Stimulated activated effector memory CD8-positive, alpha-beta T cell treated with anti-CD3 and anti-CD28 coated beads, Interleukin-12 subunit alpha, Interleukin-12 subunit beta, amount 100 ng/mL, for 72 hours (primary cell): ENCODE measurements at regions not wholly inside any gene's neighbourhood (a gene's known extent, or its start where the extent isn't known, plus 50 kb on each side); places are given as distances from the start of the nearest gene placed in this dataset.

ENCODE experiments used
- ATAC-seq: fragments of 150-1000 bp; cut with Tn5 transposase; 2 replicates; pipeline ENCODE4 v1.10.0; 2021
- DNase-seq, 2 donors: peaks; one replicate each; pipeline ENCODE4 v3.0.0; 2021 to 2022; ENCODE audit warnings: low spot score in 2 of 2
- H3K27ac Mint-ChIP-seq: one replicate; pipeline ENCODE4 v1.8.0; 2022; ENCODE audit warnings: mild to moderate bottlenecking, mixed read lengths
- H3K36me3 Mint-ChIP-seq: one replicate; pipeline ENCODE4 v1.8.0; 2022; ENCODE audit warnings: mild to moderate bottlenecking, mixed read lengths
- H3K4me1 Mint-ChIP-seq: one replicate; pipeline ENCODE4 v1.8.0; 2022; ENCODE audit warnings: mixed read lengths
- H3K4me3 Mint-ChIP-seq: one replicate; pipeline ENCODE4 v1.8.0; 2022; ENCODE audit warnings: mild to moderate bottlenecking, mixed read lengths
- H3K9me3 Mint-ChIP-seq: one replicate; pipeline ENCODE4 v1.8.0; 2022; ENCODE audit warnings: mixed read lengths

- H3K27ac Mint-ChIP-seq, result no peak overlapping the region
- H3K9me3 Mint-ChIP-seq, result no peaks in the 10 kb centered on the region
- no peaks in the 10 kb centered on the region for H3K4me1 Mint-ChIP-seq
- H3K36me3 Mint-ChIP-seq, result no peaks in the 10 kb centered on the region
- DNase-seq (no peak), ATAC-seq (no peak)
- no peak overlapping the region for H3K4me3 Mint-ChIP-seq
Observed at GRCh38 chr16:54649876-54650275, 280.8 kb upstream of the IRX5 start.

DNA sequence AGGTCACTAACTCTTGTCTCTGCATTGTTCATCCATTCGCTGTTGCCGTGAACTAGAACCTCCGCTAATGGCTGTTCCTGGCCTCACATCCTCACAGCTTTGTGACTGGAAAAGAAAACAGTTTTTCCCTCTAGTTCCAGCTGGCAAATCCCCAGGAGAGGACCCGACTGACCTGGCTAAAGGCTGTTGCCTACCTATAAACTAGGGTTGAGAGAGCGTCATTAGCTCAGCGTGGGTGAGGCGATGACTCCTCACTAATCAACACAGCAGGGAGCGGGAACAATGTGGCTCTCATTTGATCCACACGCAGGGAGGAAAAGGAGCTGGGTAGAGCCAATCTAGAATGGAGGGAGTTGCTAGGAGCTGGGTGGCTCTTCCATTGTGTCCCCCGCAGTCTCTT lies 282.1 kb upstream of the IRX5 start:
- Mint-ChIP-seq H3K27ac (no peak overlapping the region), H3K36me3 (no peaks in the 10 kb centered on the region), H3K9me3 (no peaks in the 10 kb centered on the region), H3K4me1 (no peaks in the 10 kb centered on the region), H3K4me3 (no peak overlapping the region)
- no peak for DNase-seq
- no peak for ATAC-seq

- ATAC-seq (no peak), DNase-seq (no peak)
- Mint-ChIP-seq H3K36me3 (no peaks in the 10 kb centered on the region), H3K27ac (no peak overlapping the region), H3K4me3 (no peak overlapping the region), H3K4me1 (no peaks in the 10 kb centered on the region), H3K9me3 (no peaks in the 10 kb centered on the region)
Observed at GRCh38 chr16:54647725-54648221, 282.9 kb upstream of the IRX5 start.

- H3K9me3 Mint-ChIP-seq, result no peaks in the 10 kb centered on the region
- DNase-seq (no peak), ATAC-seq (no peak)
- H3K4me3 Mint-ChIP-seq, result no peak overlapping the region
- no peaks in the 10 kb centered on the region for H3K36me3 Mint-ChIP-seq
- no peak overlapping the region for H3K27ac Mint-ChIP-seq
- no peaks in the 10 kb centered on the region for H3K4me1 Mint-ChIP-seq
Observed at GRCh38 chr16:54647216-54647615, 283.4 kb upstream of the IRX5 start.

GRCh38 chr16:54645345-54645744 lies 285.3 kb upstream of the IRX5 start:
- Mint-ChIP-seq H3K4me1 (no peaks in the 10 kb centered on the region), H3K36me3 (no peaks in the 10 kb centered on the region), H3K9me3 (no peaks in the 10 kb centered on the region), H3K27ac (no peak overlapping the region), H3K4me3 (no peak overlapping the region)
- no peak for ATAC-seq
- DNase-seq, result no peak

- Mint-ChIP-seq H3K4me1 (no peaks in the 10 kb centered on the region), H3K36me3 (no peaks in the 10 kb centered on the region), H3K9me3 (no peaks in the 10 kb centered on the region), H3K4me3 (no peak overlapping the region), H3K27ac (no peak overlapping the region)
- no peak for DNase-seq
- no peak for ATAC-seq
Observed at GRCh38 chr16:54636221-54636793, 294.4 kb upstream of the IRX5 start.

DNA sequence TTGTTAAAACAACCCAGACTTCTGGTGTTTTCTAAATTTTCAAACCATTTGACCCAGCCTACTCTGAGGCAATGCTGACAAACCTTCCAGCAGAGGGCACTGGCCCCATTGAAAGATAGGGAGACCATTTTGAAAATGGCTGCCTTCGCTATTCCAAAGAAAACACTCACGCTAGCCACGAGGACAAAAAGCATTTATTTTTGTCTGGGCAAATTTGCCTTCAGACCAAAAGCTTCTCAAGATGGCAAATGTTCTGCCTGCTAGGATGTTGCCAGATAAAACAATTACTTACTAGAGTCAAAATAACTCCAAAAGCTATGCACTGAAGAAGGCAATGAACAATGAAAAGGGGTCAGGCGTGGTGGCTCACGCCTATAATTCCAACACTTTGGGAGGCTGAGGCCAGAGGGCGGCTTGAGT lies 296.7 kb upstream of the IRX5 start:
- H3K36me3 Mint-ChIP-seq, result no peaks in the 10 kb centered on the region
- no peaks in the 10 kb centered on the region for H3K9me3 Mint-ChIP-seq
- ATAC-seq, result no peak
- DNase-seq, result no peak
- no peak overlapping the region for H3K4me3 Mint-ChIP-seq
- H3K27ac Mint-ChIP-seq, result no peak overlapping the region
- no peaks in the 10 kb centered on the region for H3K4me1 Mint-ChIP-seq

- H3K36me3 Mint-ChIP-seq, result no peaks in the 10 kb centered on the region
- no peak for DNase-seq
- H3K4me1 Mint-ChIP-seq, result no peaks in the 10 kb centered on the region
- no peak overlapping the region for H3K27ac Mint-ChIP-seq
- H3K4me3 Mint-ChIP-seq, result no peak overlapping the region
- ATAC-seq, result no peak
- H3K9me3 Mint-ChIP-seq, result no peaks in the 10 kb centered on the region
Observed at GRCh38 chr16:54632322-54633220, 298.1 kb upstream of the IRX5 start.

DNA sequence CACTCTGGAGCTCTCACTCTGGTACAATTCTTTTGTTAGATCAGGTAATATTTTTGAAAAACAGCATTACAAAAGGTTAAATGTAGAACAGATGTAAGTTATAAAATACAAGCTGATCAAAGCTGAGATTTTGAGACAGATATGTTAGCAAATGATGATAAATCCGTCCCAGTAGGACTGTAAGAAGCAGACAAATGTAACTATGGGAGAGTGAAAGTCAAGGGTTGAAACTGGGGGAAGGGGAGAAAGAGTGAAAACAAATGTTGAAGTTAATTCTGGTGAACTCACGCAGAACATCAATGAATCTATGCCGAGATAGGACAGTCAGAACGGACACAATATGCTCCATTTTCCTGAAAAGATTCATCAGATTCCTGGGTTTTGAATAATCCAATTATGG lies 298.9 kb upstream of the IRX5 start:
- no peak for ATAC-seq
- H3K4me3 Mint-ChIP-seq, result no peak overlapping the region
- no peaks in the 10 kb centered on the region for H3K9me3 Mint-ChIP-seq
- no peaks in the 10 kb centered on the region for H3K36me3 Mint-ChIP-seq
- no peaks in the 10 kb centered on the region for H3K4me1 Mint-ChIP-seq
- DNase-seq, result no peak
- H3K27ac Mint-ChIP-seq, result no peak overlapping the region

GRCh38 chr16:54630284-54630967 lies 300.2 kb upstream of the IRX5 start:
- ATAC-seq (no peak), DNase-seq (no peak)
- no peak overlapping the region for H3K4me3 Mint-ChIP-seq
- no peak overlapping the region for H3K27ac Mint-ChIP-seq
- no peaks in the 10 kb centered on the region for H3K4me1 Mint-ChIP-seq
- H3K36me3 Mint-ChIP-seq, result no peaks in the 10 kb centered on the region
- no peaks in the 10 kb centered on the region for H3K9me3 Mint-ChIP-seq

GRCh38 chr16:54628796-54629625 lies 301.7 kb upstream of the IRX5 start:
- no peak for ATAC-seq
- H3K27ac Mint-ChIP-seq, result no peak overlapping the region
- H3K36me3 Mint-ChIP-seq, result no peaks in the 10 kb centered on the region
- H3K4me3 Mint-ChIP-seq, result no peak overlapping the region
- no peak for DNase-seq
- H3K4me1 Mint-ChIP-seq, result no peaks in the 10 kb centered on the region
- H3K9me3 Mint-ChIP-seq, result no peaks in the 10 kb centered on the region

GRCh38 chr16:54627616-54628015 lies 303.0 kb upstream of the IRX5 start:
- Mint-ChIP-seq H3K27ac (no peak overlapping the region), H3K9me3 (no peaks in the 10 kb centered on the region)
- DNase-seq, result no peak

DNA sequence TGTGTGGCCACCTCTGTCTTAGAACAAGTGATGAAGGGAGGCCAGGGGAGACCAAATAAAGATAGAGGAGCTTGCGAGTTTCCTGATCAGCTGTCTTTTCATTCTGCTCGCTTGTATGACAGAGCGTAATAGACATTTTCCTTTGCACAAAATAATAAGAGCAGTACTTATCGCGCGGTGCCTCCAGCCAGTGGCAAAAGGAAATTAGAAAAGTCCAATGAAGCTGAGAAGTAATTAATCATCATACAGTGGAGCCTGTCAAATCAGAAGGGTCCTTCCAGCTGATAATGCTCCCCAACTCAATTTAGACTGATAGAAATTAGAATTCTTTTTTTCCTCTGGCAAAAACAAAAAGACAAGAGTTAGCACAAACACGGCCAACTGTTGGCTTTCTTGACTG lies 307.0 kb upstream of the IRX5 start:
- ATAC-seq (no peak), DNase-seq (no peak)
- no peaks in the 10 kb centered on the region for H3K36me3 Mint-ChIP-seq
- H3K27ac Mint-ChIP-seq, result no peak overlapping the region
- H3K9me3 Mint-ChIP-seq, result no peaks in the 10 kb centered on the region
- no peaks in the 10 kb centered on the region for H3K4me1 Mint-ChIP-seq
- no peak overlapping the region for H3K4me3 Mint-ChIP-seq

More at GRCh38 chr16:54627616-54628015, 303.0 kb upstream of the IRX5 start:
- Mint-ChIP-seq H3K36me3 (no peaks in the 10 kb centered on the region), H3K4me3 (no peak overlapping the region), H3K4me1 (no peaks in the 10 kb centered on the region)
- no peak for ATAC-seq

- H3K36me3 Mint-ChIP-seq, result no peaks in the 10 kb centered on the region
- ATAC-seq, result no peak
- H3K4me3 Mint-ChIP-seq, result no peak overlapping the region
- no peak for DNase-seq
- no peaks in the 10 kb centered on the region for H3K9me3 Mint-ChIP-seq
- no peaks in the 10 kb centered on the region for H3K4me1 Mint-ChIP-seq
- H3K27ac Mint-ChIP-seq, result no peak overlapping the region
Observed at GRCh38 chr16:54620197-54620596, 310.5 kb upstream of the IRX5 start.

DNA sequence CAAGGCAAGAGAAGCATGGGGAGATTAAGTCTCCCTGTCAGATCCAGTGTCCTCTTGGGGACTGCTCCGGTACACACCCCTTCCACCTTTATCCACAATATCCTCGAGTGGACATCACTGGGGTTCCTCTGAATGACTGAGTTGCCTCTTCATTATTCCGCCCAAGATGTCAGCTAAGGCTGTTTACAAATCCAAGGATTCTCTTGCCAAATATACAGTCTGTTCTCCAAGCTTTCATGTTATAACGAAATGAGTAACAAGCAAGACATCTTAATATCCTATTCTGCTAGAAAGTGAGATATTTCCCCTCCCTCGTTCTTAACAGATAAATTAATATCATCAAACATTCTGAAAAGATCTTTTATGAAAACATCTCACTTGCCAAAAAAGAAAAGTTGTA lies 314.1 kb upstream of the IRX5 start:
- no peaks in the 10 kb centered on the region for H3K9me3 Mint-ChIP-seq
- no peak for DNase-seq
- ATAC-seq, result no peak
- no peak overlapping the region for H3K4me3 Mint-ChIP-seq
- no peak overlapping the region for H3K27ac Mint-ChIP-seq
- H3K4me1 Mint-ChIP-seq, result no peaks in the 10 kb centered on the region
- no peaks in the 10 kb centered on the region for H3K36me3 Mint-ChIP-seq
